ENCODE measurements at regions not wholly inside any gene's neighbourhood (a gene's known extent, or its start where the extent isn't known, plus 50 kb on each side); places are given as distances from the start of the nearest gene placed in this dataset.

GRCh38 chr2:120672526-120673204 is 63.0 kb upstream of the GLI2 start:
- TF ChIP-seq, protein P1, sequence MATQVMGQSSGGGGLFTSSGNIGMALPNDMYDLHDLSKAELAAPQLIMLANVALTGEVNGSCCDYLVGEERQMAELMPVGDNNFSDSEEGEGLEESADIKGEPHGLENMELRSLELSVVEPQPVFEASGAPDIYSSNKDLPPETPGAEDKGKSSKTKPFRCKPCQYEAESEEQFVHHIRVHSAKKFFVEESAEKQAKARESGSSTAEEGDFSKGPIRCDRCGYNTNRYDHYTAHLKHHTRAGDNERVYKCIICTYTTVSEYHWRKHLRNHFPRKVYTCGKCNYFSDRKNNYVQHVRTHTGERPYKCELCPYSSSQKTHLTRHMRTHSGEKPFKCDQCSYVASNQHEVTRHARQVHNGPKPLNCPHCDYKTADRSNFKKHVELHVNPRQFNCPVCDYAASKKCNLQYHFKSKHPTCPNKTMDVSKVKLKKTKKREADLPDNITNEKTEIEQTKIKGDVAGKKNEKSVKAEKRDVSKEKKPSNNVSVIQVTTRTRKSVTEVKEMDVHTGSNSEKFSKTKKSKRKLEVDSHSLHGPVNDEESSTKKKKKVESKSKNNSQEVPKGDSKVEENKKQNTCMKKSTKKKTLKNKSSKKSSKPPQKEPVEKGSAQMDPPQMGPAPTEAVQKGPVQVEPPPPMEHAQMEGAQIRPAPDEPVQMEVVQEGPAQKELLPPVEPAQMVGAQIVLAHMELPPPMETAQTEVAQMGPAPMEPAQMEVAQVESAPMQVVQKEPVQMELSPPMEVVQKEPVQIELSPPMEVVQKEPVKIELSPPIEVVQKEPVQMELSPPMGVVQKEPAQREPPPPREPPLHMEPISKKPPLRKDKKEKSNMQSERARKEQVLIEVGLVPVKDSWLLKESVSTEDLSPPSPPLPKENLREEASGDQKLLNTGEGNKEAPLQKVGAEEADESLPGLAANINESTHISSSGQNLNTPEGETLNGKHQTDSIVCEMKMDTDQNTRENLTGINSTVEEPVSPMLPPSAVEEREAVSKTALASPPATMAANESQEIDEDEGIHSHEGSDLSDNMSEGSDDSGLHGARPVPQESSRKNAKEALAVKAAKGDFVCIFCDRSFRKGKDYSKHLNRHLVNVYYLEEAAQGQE (IDR thresholded peaks at IDR 0.05; ENCODE audit: insufficient read depth in 1 of 2, low read depth in 2 of 2, low read length in 2 of 2), result no peak
- TF ChIP-seq SIN3A (IDR thresholded peaks at IDR 0.05; ENCODE audit: borderline replicate concordance, insufficient read depth, low read length), result no peak

Data from PFSK-1 (cell line).